Tibial nerve (tissue), 4 donors: ENCODE measurements at regions not wholly inside any gene's neighbourhood (a gene's known extent, or its start where the extent isn't known, plus 50 kb on each side); places are given as distances from the start of the nearest gene placed in this dataset.

Source experiments
- CTCF ChIP-seq, 5 experiments: fragments of 200-600 bp in 3 of 5; fragments of 450-650 bp in 2 of 5; sonication (generic) in 3 of 5; IDR thresholded peaks; one replicate each; pipeline ENCODE4 v1.5.1; 2016 to 2019; ENCODE audit warnings: antibody characterized with exemption in 5 of 5, mild to moderate bottlenecking in 3 of 5, moderate library complexity in 2 of 5
- EP300 ChIP-seq, 2 donors: sonication (generic); formaldehyde crosslinking; IDR thresholded peaks; one replicate each; pipeline ENCODE4 v1.6.1; 2017; ENCODE audit warnings: antibody characterized with exemption in 2 of 2, mild to moderate bottlenecking in 1 of 2
- POLR2A ChIP-seq, 2 donors: fragments of 450-650 bp; IDR thresholded peaks; one replicate each; pipeline ENCODE4 v1.6.1; 2017; ENCODE audit warnings: antibody characterized with exemption in 2 of 2, mild to moderate bottlenecking in 2 of 2, moderate library complexity in 2 of 2

GRCh38 chr7:89943525-89944050 lies 210.7 kb upstream of the STEAP1 start:
- TF ChIP-seq CTCF (IDR thresholded peaks at IDR 0.05) (no peak), POLR2A (IDR thresholded peaks at IDR 0.05) (no peak), EP300 (IDR thresholded peaks at IDR 0.05) (no peak)
